SK-N-SH (cell line): ENCODE measurements at regions not wholly inside any gene's neighbourhood (a gene's known extent, or its start where the extent isn't known, plus 50 kb on each side); places are given as distances from the start of the nearest gene placed in this dataset.

Source experiments
- CTCF ChIA-PET: fragments of 300-600, 350-600 bp; formaldehyde crosslinking; extraction: SDS; loops from one replicate; lab custom pipeline; 2021; lab: Yijun Ruan, JAX
- POLR2A ChIA-PET: fragments of 350-600 bp; sonication (Branson Sonifier 250); formaldehyde crosslinking; extraction: SDS; loops from one replicate; lab custom pipeline; 2020; ENCODE audit warnings: antibody characterized with exemption, inconsistent platforms; lab: Yijun Ruan, JAX
- DNase-seq: peaks from one replicate; pipeline ENCODE4 v3.0.0; 2012
- H2AFZ ChIP-seq: fragments of 200-600 bp; sonication (generic); 2 replicates; pipeline ENCODE4 v1.8.1; 2016; ENCODE audit warnings: antibody characterized with exemption, mild to moderate bottlenecking, low read depth
- H3F3A ChIP-seq: fragments of 200-600 bp; sonication (generic); replicated peaks from 2 replicates; pipeline ENCODE3; 2016; ENCODE audit warnings: antibody characterized with exemption, mild to moderate bottlenecking; ENCODE audit not compliant: insufficient read depth
- H3K27ac ChIP-seq, 2 experiments: fragments of 200-500 bp in 1 of 2; fragments of 200-600 bp in 1 of 2; sonication (Bioruptor generic) in 1 of 2; sonication (generic), shearing (Covaris generic) in 1 of 2; 2 replicates each; pipeline versions ENCODE4 v1.5.1 to v1.6.1; 2014 to 2016; ENCODE audit warnings: low read depth in 2 of 2, inconsistent platforms in 1 of 2, low read length in 1 of 2, mild to moderate bottlenecking in 1 of 2, mixed read lengths in 1 of 2
- H3K27me3 ChIP-seq: fragments of 200-600 bp; sonication (generic), shearing (Covaris generic); 2 replicates; pipeline ENCODE4 v1.6.1; 2016; ENCODE audit warnings: mixed run types; ENCODE audit not compliant: insufficient read depth
- H3K36me3 ChIP-seq, 2 experiments: fragments of 200-500 bp in 1 of 2; fragments of 200-600 bp in 1 of 2; sonication (Bioruptor generic) in 1 of 2; sonication (generic) in 1 of 2; replicated peaks in 1 of 2; 2 replicates each; pipeline versions ENCODE3 to v1.5.1; 2014 to 2016; ENCODE audit warnings: low read length in 1 of 2, mild to moderate bottlenecking in 1 of 2; ENCODE audit not compliant: insufficient read depth in 2 of 2, control insufficient read depth in 1 of 2
- H3K4me1 ChIP-seq, 2 experiments: fragments of 200-500 bp in 1 of 2; fragments of 200-600 bp in 1 of 2; sonication (Bioruptor generic) in 1 of 2; sonication (generic), shearing (Covaris generic) in 1 of 2; 2 replicates each; pipeline versions ENCODE4 v1.5.1 to v1.6.1; 2014 to 2016; ENCODE audit warnings: low read depth in 1 of 2, low read length in 1 of 2, mixed run types in 1 of 2; ENCODE audit not compliant: insufficient read depth in 2 of 2, control insufficient read depth in 1 of 2
- H3K4me2 ChIP-seq: fragments of 200-600 bp; sonication (generic), shearing (Covaris generic); 2 replicates; pipeline ENCODE4 v1.6.1; 2017; ENCODE audit warnings: mixed run types
- H3K4me3 ChIP-seq, 2 experiments: fragments of 200-500 bp in 1 of 2; fragments of 200-600 bp in 1 of 2; sonication (Bioruptor generic) in 1 of 2; sonication (generic), shearing (Covaris generic) in 1 of 2; 2 replicates each; pipeline versions ENCODE4 v1.5.1 to v1.8.1; 2014 to 2016; ENCODE audit warnings: low read depth in 2 of 2, inconsistent platforms in 1 of 2, low read length in 1 of 2, mild to moderate bottlenecking in 1 of 2, mixed read lengths in 1 of 2, moderate library complexity in 1 of 2
- H3K79me2 ChIP-seq: fragments of 200-600 bp; sonication (generic); 2 replicates; pipeline ENCODE4 v1.8.1; 2017; ENCODE audit warnings: mild to moderate bottlenecking; ENCODE audit not compliant: insufficient read depth
- H3K9ac ChIP-seq: fragments of 200-600 bp; sonication (generic); 2 replicates; pipeline ENCODE4 v1.6.1; 2017; ENCODE audit warnings: mixed run types
- H3K9me2 ChIP-seq: fragments of 200-600 bp; sonication (generic); 2 replicates; pipeline ENCODE4 v1.6.1; 2017; ENCODE audit warnings: mixed run types
- H3K9me3 ChIP-seq: fragments of 200-600 bp; sonication (generic); 2 replicates; pipeline ENCODE4 v1.6.1; 2017; ENCODE audit warnings: mixed run types, mild to moderate bottlenecking, moderate library complexity
- H4K20me1 ChIP-seq: fragments of 200-600 bp; sonication (generic); 2 replicates; pipeline ENCODE4 v1.6.1; 2017; ENCODE audit warnings: mild to moderate bottlenecking, mixed run types; ENCODE audit not compliant: insufficient read depth
- CTCF ChIP-seq: fragments of 200-600 bp; sonication (generic); IDR thresholded peaks from 2 replicates; pipeline ENCODE4 v1.6.1; 2017; ENCODE audit warnings: antibody characterized with exemption, mild to moderate bottlenecking, moderate library complexity
- MAX ChIP-seq: IDR thresholded peaks from 2 replicates; pipeline ENCODE4 v1.4.0; 2012; ENCODE audit warnings: low read depth
- NFIC ChIP-seq: IDR thresholded peaks from 2 replicates; pipeline ENCODE4 v1.4.0; 2012; ENCODE audit warnings: borderline replicate concordance
- NRF1 ChIP-seq: IDR thresholded peaks from 2 replicates; pipeline ENCODE4 v1.6.1; 2012; ENCODE audit warnings: low read depth, mild to moderate bottlenecking, low read length
- RAD21 ChIP-seq: IDR thresholded peaks from 2 replicates; pipeline ENCODE4 v1.6.1; 2012; ENCODE audit warnings: mild to moderate bottlenecking, low read length
- REST ChIP-seq: IDR thresholded peaks from 2 replicates; pipeline ENCODE4 v1.6.1; 2012; ENCODE audit warnings: mild to moderate bottlenecking, low read depth, low read length, moderate library complexity
- RXRA ChIP-seq: IDR thresholded peaks from 2 replicates; pipeline ENCODE4 v1.4.0; 2012; ENCODE audit warnings: low read depth, mild to moderate bottlenecking, borderline replicate concordance
- USF1 ChIP-seq: IDR thresholded peaks from 2 replicates; pipeline ENCODE4 v1.4.0; 2012; ENCODE audit warnings: low read depth, borderline replicate concordance
- ZBTB33 ChIP-seq: IDR thresholded peaks from 2 replicates; pipeline ENCODE4 v1.4.0; 2012; ENCODE audit warnings: low read depth, borderline replicate concordance
- WGBS: methylation state at CpG from one replicate; pipeline ENCODE4 v1.1.6; 2017; ENCODE audit warnings: low lambda C conversion rate; 5-methylcytosine and 5-hydroxymethylcytosine counted together

- no peak for TF ChIP-seq USF1
- TF ChIP-seq MAX, result no peak
- no peak for TF ChIP-seq RAD21
- no peak for TF ChIP-seq NRF1
- TF ChIP-seq REST, result no peak
- no peak for TF ChIP-seq ZBTB33
- TF ChIP-seq CTCF, result no peak
- TF ChIP-seq RXRA, result no peak
- no peak for TF ChIP-seq NFIC
- POLR2A ChIA-PET, result no interaction called here
Measured at GRCh38 chr12:20245491-20245890, 122.8 kb upstream of the PDE3A start.

More at GRCh38 chr12:20245491-20245890, 122.8 kb upstream of the PDE3A start:
- no peaks in the 10 kb centered on the region for H3K27me3 ChIP-seq
- H3F3A ChIP-seq, result no peaks in the 10 kb centered on the region
- no peak for DNase-seq
- H3K4me2 ChIP-seq, result no peak overlapping the region
- CTCF ChIA-PET, result no interaction called here
- no peaks in the 10 kb centered on the region for H3K36me3 ChIP-seq
- no peaks in the 10 kb centered on the region; the same call in 1 of the 2 replicates for H3K9me3 ChIP-seq
- WGBS, result 39% methylated on average over 1 of the region's 1 CpG
- no peak overlapping the region for H2AFZ ChIP-seq
- H3K4me3 ChIP-seq, result no peak overlapping the region
- H3K4me1 ChIP-seq, result no peaks in the 10 kb centered on the region
- H3K9ac ChIP-seq, result no peak overlapping the region
- no peaks in the 10 kb centered on the region for H4K20me1 ChIP-seq
- H3K79me2 ChIP-seq, result no peaks in the 10 kb centered on the region
- H3K9me2 ChIP-seq, result no peaks in the 10 kb centered on the region
- no peak overlapping the region for H3K27ac ChIP-seq
